ENCODE measurements at regions not wholly inside any gene's neighbourhood (a gene's known extent, or its start where the extent isn't known, plus 50 kb on each side); places are given as distances from the start of the nearest gene placed in this dataset.
"Not testable (repeated sequence)": the region's sequence is repeated elsewhere in the genome, so short reads cannot be mapped to it uniquely, and the experiment has no call there.

GRCh38 chr22:34623580-34623979, 442.4 kb upstream of the ISX start:
- DNase-seq (ENCODE audit: low read depth): no peak
- TF ChIP-seq CTCF (IDR thresholded peaks at IDR 0.05; ENCODE audit: low read length, missing control alignments): no peak
- no peak overlapping the region for H3K4me3 ChIP-seq (replicated peaks; ENCODE audit: low read depth, low read length)

GRCh38 chr22:34625892-34626291, 440.1 kb upstream of the ISX start:
- not testable (repeated sequence) for DNase-seq (ENCODE audit: low read depth); H3K4me3 ChIP-seq (replicated peaks; ENCODE audit: low read depth, low read length)

GRCh38 chr22:34638128-34638527, 427.8 kb upstream of the ISX start:
- no peak for DNase-seq (ENCODE audit: low read depth)
- TF ChIP-seq CTCF (IDR thresholded peaks at IDR 0.05; ENCODE audit: low read length, missing control alignments): no peak
- no peak overlapping the region for H3K4me3 ChIP-seq (replicated peaks; ENCODE audit: low read depth, low read length)

GRCh38 chr22:34639911-34640310, 426.0 kb upstream of the ISX start:
- no peak overlapping the region for H3K4me3 ChIP-seq (replicated peaks; ENCODE audit: low read depth, low read length)
- DNase-seq (ENCODE audit: low read depth): no peak
- TF ChIP-seq CTCF (IDR thresholded peaks at IDR 0.05; ENCODE audit: low read length, missing control alignments): no peak

GRCh38 chr22:34645375-34645774, 420.6 kb upstream of the ISX start:
- H3K4me3 ChIP-seq (replicated peaks; ENCODE audit: low read depth, low read length): no peak overlapping the region
- DNase-seq (ENCODE audit: low read depth): no peak
- no peak for TF ChIP-seq CTCF (IDR thresholded peaks at IDR 0.05; ENCODE audit: low read length, missing control alignments)

- no peak for TF ChIP-seq CTCF (IDR thresholded peaks at IDR 0.05; ENCODE audit: low read length, missing control alignments)
- DNase-seq (ENCODE audit: low read depth): no peak
- no peak overlapping the region for H3K4me3 ChIP-seq (replicated peaks; ENCODE audit: low read depth, low read length)
Observed at GRCh38 chr22:34669001-34669400, 397.0 kb upstream of the ISX start.

GRCh38 chr22:34683031-34683430, 382.9 kb upstream of the ISX start:
- DNase-seq (ENCODE audit: low read depth): not testable (repeated sequence)

GRCh38 chr22:34684278-34684677, 381.7 kb upstream of the ISX start:
- H3K4me3 ChIP-seq (replicated peaks; ENCODE audit: low read depth, low read length); DNase-seq (ENCODE audit: low read depth): not testable (repeated sequence)

More at GRCh38 chr22:34683031-34683430, 382.9 kb upstream of the ISX start:
- H3K4me3 ChIP-seq (replicated peaks; ENCODE audit: low read depth, low read length): not testable (repeated sequence)

GRCh38 chr22:34687116-34687515, 378.8 kb upstream of the ISX start:
- no peak overlapping the region for H3K4me3 ChIP-seq (replicated peaks; ENCODE audit: low read depth, low read length)
- TF ChIP-seq CTCF (IDR thresholded peaks at IDR 0.05; ENCODE audit: low read length, missing control alignments): no peak
- DNase-seq (ENCODE audit: low read depth): no peak
